Brain microvascular endothelial cell (primary cell): ENCODE measurements at regions not wholly inside any gene's neighbourhood (a gene's known extent, or its start where the extent isn't known, plus 50 kb on each side); places are given as distances from the start of the nearest gene placed in this dataset.

Experiments
- DNase-seq: peaks from one replicate; pipeline ENCODE4 v3.0.0-alpha.2; 2020
- H3K27ac ChIP-seq: fragments of 250-450 bp; sonication (Bioruptor Pico); 2 replicates; pipeline ENCODE4 v1.5.1; 2020; ENCODE audit warnings: mild to moderate bottlenecking, moderate library complexity
- H3K27me3 ChIP-seq: fragments of 250-450 bp; sonication (Bioruptor Pico); replicated peaks from 2 replicates; pipeline ENCODE4 v1.5.1; 2020; ENCODE audit warnings: mild to moderate bottlenecking
- H3K36me3 ChIP-seq: fragments of 250-450 bp; sonication (Bioruptor Pico); replicated peaks from 2 replicates; pipeline ENCODE4 v1.5.1; 2020; ENCODE audit warnings: mild to moderate bottlenecking
- H3K4me3 ChIP-seq: 2 replicates; pipeline ENCODE4 v1.5.1; 2011; ENCODE audit warnings: low read depth, mild to moderate bottlenecking, control low read depth, low read length, moderate library complexity
- in situ Hi-C: cut with HindIII; loops from 2 replicates; pipeline ENCODE4 v1.10.0; 2017; ENCODE audit warnings: low sequenced_read_pairs, low pct_ligation_motif_present
- TF ChIP-seq, protein P1 (sequence below): IDR thresholded peaks from 2 replicates; pipeline ENCODE4 v1.5.1; 2011; ENCODE audit warnings: low read depth, mild to moderate bottlenecking, moderate library complexity, low read length, control low read depth, inconsistent platforms; ENCODE audit errors: missing control alignments

DNA sequence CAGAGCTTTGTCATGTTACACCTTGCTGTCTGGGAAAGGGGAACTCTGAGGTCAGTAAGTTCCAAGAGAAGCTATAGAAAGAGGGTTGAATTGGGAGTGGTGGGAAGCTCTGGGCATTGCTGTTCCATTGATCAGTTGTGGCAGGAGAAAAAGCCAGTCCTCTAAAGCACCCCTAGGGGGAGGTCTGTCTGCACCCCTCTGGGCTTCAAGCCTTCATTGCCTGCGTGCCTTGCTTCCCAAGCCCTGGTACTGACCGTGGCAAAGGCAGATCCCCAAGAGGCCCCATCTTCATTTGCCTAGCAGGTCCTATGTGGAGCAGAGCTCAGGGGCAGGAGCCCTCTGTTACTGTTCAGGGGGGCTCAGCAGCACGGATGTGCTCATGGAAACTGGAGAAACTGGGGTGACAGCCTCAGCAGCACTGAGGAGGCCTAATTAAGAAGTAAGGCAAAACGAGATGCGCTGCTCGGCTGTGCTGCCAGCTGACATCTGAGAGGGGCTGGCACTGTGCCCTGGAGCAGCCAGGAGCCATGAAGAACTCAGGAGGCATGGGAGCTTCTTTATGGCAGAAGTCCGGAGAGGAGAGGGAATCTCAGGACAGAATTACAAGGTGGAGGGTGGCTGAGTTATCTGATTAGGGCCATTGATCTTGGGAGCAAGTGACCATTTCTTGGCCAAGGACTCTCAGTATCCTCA lies 270.9 kb downstream of the RPLP1 start:
- TF ChIP-seq, protein P1, sequence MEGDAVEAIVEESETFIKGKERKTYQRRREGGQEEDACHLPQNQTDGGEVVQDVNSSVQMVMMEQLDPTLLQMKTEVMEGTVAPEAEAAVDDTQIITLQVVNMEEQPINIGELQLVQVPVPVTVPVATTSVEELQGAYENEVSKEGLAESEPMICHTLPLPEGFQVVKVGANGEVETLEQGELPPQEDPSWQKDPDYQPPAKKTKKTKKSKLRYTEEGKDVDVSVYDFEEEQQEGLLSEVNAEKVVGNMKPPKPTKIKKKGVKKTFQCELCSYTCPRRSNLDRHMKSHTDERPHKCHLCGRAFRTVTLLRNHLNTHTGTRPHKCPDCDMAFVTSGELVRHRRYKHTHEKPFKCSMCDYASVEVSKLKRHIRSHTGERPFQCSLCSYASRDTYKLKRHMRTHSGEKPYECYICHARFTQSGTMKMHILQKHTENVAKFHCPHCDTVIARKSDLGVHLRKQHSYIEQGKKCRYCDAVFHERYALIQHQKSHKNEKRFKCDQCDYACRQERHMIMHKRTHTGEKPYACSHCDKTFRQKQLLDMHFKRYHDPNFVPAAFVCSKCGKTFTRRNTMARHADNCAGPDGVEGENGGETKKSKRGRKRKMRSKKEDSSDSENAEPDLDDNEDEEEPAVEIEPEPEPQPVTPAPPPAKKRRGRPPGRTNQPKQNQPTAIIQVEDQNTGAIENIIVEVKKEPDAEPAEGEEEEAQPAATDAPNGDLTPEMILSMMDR: peak; percentile 45
- in situ Hi-C loops: no loop called here
- Histone ChIP-seq H3K27ac (no peak overlapping the region), H3K27me3 (no peaks in the 10 kb centered on the region), H3K36me3 (no peaks in the 10 kb centered on the region), H3K4me3 (no peak overlapping the region)
- DNase-seq: no peak

DNA sequence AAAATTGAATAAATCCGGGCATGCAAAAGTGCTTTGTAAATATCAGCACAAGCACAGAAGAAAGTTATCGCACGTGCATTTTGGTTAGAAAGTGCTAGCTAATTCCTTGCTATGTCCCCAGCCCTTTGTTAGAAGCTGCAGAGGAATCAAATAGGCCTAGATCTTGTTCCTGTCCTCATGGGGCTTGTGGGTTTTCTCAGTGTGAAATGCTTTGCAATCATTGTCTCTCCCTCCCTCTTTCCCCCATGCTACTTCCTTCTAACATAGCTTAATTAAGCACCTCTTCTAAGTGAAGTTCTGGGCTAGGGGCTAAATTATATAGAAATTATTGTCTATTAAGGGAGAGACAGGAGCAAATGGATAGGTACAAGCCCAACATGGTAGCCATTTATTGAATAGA lies 271.7 kb downstream of the RPLP1 start:
- DNase-seq: no peak
- in situ Hi-C loops: no loop called here
- Histone ChIP-seq H3K4me3 (no peak overlapping the region), H3K36me3 (no peaks in the 10 kb centered on the region), H3K27ac (no peak overlapping the region), H3K27me3 (no peaks in the 10 kb centered on the region)
- TF ChIP-seq, protein P1: no peak

DNA sequence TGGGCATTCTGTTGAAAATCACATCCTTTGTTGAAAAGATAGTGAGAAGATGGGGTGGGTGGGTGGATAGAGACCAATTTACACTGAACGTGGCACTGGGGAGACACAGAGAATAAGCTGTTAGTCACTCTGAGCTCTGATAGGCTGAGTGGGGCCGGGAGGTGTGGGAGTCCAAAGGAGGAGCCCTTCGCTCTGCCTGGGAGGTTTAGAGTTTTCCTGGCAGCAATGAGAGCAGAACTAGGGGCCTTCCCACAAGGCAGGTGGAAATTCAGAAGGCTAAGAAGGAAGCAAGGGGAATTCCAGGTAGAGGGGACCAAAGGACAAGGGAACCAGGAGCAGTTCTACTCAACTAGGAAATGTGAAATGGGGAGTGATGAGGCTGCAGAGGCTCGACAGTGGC lies 272.7 kb downstream of the RPLP1 start:
- in situ Hi-C loops: no loop called here
- Histone ChIP-seq H3K27me3 (no peaks in the 10 kb centered on the region), H3K4me3 (no peak overlapping the region), H3K36me3 (no peaks in the 10 kb centered on the region), H3K27ac (no peak overlapping the region)
- TF ChIP-seq, protein P1: no peak
- no peak for DNase-seq

DNA sequence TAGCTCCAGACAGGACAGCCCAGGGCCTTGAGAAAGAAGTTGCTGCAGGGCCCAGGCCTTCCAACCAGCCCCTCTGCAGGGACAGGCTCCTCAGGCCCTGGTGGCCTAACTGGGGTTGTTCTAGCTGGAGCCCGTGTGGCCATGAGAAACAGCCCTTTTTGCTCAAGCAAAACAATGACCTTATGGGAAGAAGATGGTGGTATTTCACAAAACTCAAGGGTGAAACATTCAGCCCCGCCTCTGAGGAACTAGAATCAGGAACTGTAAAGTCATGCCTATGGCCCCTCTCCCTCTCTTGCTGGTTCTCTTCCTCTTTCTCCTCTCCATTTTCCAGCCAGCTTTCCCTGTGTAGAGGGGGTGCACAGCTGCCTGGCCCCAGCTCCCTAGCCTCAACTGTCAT lies 273.3 kb downstream of the RPLP1 start:
- in situ Hi-C loops: no loop called here
- no peaks in the 10 kb centered on the region for H3K27me3 ChIP-seq
- H3K36me3 ChIP-seq: no peaks in the 10 kb centered on the region
- TF ChIP-seq, protein P1: no peak
- H3K4me3 ChIP-seq: no peak overlapping the region
- H3K27ac ChIP-seq: no peak overlapping the region
- no peak for DNase-seq

DNA sequence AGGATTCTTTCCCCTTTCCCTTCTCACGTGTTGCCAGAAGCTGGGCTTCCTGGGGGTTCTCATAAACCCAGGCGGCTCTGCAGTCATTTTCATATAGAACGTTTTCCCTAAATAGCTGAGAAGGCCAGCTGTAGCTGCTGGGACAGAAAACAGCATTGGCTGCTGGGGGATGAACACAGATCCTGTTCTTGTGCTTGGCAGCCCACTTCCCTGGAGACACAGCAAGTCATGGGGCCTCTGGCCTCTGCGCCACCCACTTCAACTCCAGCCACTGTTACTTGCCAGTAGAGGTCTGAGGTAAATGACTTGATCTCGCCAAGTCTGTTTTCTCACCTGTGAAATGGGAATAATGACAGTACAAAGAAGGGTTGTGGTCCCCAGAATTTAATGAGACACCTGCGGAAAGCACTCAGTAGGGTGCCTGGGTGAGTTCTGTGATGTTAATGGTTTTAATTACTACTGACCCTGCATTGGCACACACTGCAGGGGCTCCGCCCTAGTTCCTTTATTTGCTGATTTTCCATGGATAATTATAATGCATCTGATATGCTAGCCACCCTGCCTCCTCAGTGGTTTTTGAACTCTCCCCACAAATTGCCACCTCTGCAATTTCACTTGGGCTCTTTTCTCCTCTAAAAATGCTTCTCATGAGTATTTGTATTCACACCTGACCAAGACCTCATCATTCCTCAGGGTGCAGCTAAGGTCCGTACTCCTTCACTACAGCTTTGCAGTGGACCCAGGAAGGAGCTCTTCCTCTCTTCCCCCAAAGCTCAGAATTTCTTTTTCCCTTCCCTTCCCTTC lies 274.7 kb downstream of the RPLP1 start:
- Histone ChIP-seq H3K36me3 (no peaks in the 10 kb centered on the region), H3K27me3 (no peaks in the 10 kb centered on the region), H3K27ac (no peak overlapping the region), H3K4me3 (no peak overlapping the region)
- DNase-seq: no peak
- TF ChIP-seq, protein P1: no peak
- in situ Hi-C loops: no loop called here
